Karpas-422 (cell line): ENCODE measurements at regions not wholly inside any gene's neighbourhood (a gene's known extent, or its start where the extent isn't known, plus 50 kb on each side); places are given as distances from the start of the nearest gene placed in this dataset.

Source experiments
- DNase-seq: peaks from one replicate; pipeline ENCODE4 v3.0.0-alpha.2; 2015
- H2AFZ ChIP-seq: fragments of 200-600 bp; sonication (generic); 2 replicates; pipeline ENCODE4 v1.6.1; 2014; ENCODE audit warnings: antibody characterized with exemption, low read length, mixed read lengths
- H3K27ac ChIP-seq: fragments of 200-600 bp; sonication (generic); 2 replicates; pipeline ENCODE4 v1.5.1; 2014; ENCODE audit warnings: mild to moderate bottlenecking, low read length, moderate library complexity
- H3K27me3 ChIP-seq: fragments of 200-600 bp; sonication (generic); 2 replicates; pipeline ENCODE4 v1.6.1; 2014; ENCODE audit warnings: low read length, mixed read lengths
- H3K36me3 ChIP-seq: fragments of 200-600 bp; sonication (generic); 2 replicates; pipeline ENCODE4 v1.6.1; 2014; ENCODE audit warnings: low read length, mixed read lengths; ENCODE audit not compliant: insufficient read depth
- H3K4me1 ChIP-seq: fragments of 200-600 bp; sonication (generic); 2 replicates; pipeline ENCODE4 v1.6.1; 2014; ENCODE audit warnings: mild to moderate bottlenecking, low read length, mixed read lengths
- H3K4me2 ChIP-seq: fragments of 200-600 bp; sonication (generic); 2 replicates; pipeline ENCODE4 v1.6.1; 2014; ENCODE audit warnings: low read length, low read depth, mild to moderate bottlenecking; ENCODE audit not compliant: poor library complexity, severe bottlenecking
- H3K4me3 ChIP-seq: fragments of 200-600 bp; sonication (generic); 2 replicates; pipeline ENCODE4 v1.5.1; 2014; ENCODE audit warnings: mild to moderate bottlenecking, antibody characterized with exemption, low read length, mixed read lengths
- H3K79me2 ChIP-seq: fragments of 200-600 bp; sonication (generic); 2 replicates; pipeline ENCODE4 v1.6.1; 2014; ENCODE audit warnings: mild to moderate bottlenecking, low read length, mixed read lengths
- H3K9ac ChIP-seq: fragments of 200-600 bp; sonication (generic); 2 replicates; pipeline ENCODE4 v1.6.0; 2014; ENCODE audit warnings: low read length
- H3K9me2 ChIP-seq: fragments of 200-600 bp; sonication (generic), shearing (Covaris generic); replicated peaks from 2 replicates; pipeline ENCODE4 v1.6.0; 2014; ENCODE audit warnings: mild to moderate bottlenecking, low read length, moderate library complexity; ENCODE audit not compliant: insufficient read depth
- H3K9me3 ChIP-seq: fragments of 300-700, 200-600 bp; sonication (generic); 2 replicates; pipeline ENCODE4 v1.6.1; 2014; ENCODE audit warnings: low read length, mixed read lengths
- H4K20me1 ChIP-seq: fragments of 200-600 bp; sonication (generic); 2 replicates; pipeline ENCODE4 v1.6.1; 2014; ENCODE audit warnings: mild to moderate bottlenecking, antibody characterized with exemption, low read length, low read depth; ENCODE audit not compliant: insufficient read depth

- no peak for DNase-seq
- no peak overlapping the region for H3K4me3 ChIP-seq
- H3K27me3 ChIP-seq = no peaks in the 10 kb centered on the region
- H4K20me1 ChIP-seq = no peaks in the 10 kb centered on the region
- no peaks in the 10 kb centered on the region for H3K4me1 ChIP-seq
- no peak overlapping the region for H3K4me2 ChIP-seq
- H3K9ac ChIP-seq = no peak overlapping the region
- no peaks in the 10 kb centered on the region for H3K79me2 ChIP-seq
- no peak overlapping the region for H3K27ac ChIP-seq
- H3K36me3 ChIP-seq = no peaks in the 10 kb centered on the region
- H3K9me3 ChIP-seq = no peaks in the 10 kb centered on the region
- no peaks in the 10 kb centered on the region for H3K9me2 ChIP-seq
- no peak overlapping the region for H2AFZ ChIP-seq
Observed at GRCh38 chr5:82487131-82487530, 209.0 kb upstream of the RPS23 start.

- Histone ChIP-seq H3K9me2 (no peaks in the 10 kb centered on the region), H3K27ac (no peak overlapping the region), H2AFZ (no peak overlapping the region), H3K4me1 (no peaks in the 10 kb centered on the region), H4K20me1 (no peaks in the 10 kb centered on the region), H3K4me2 (no peak overlapping the region), H3K36me3 (no peaks in the 10 kb centered on the region), H3K9me3 (no peaks in the 10 kb centered on the region), H3K27me3 (no peaks in the 10 kb centered on the region), H3K9ac (no peak overlapping the region), H3K79me2 (no peaks in the 10 kb centered on the region), H3K4me3 (no peak overlapping the region)
- DNase-seq = no peak
Observed at GRCh38 chr5:82480331-82480730, 202.2 kb upstream of the RPS23 start.

- no peak overlapping the region for H3K4me2 ChIP-seq
- H3K36me3 ChIP-seq = no peaks in the 10 kb centered on the region
- H3K9ac ChIP-seq = no peak overlapping the region
- no peaks in the 10 kb centered on the region for H3K9me2 ChIP-seq
- no peak overlapping the region for H2AFZ ChIP-seq
- no peak for DNase-seq
- no peaks in the 10 kb centered on the region for H3K4me1 ChIP-seq
- H3K79me2 ChIP-seq = no peaks in the 10 kb centered on the region
- H3K27ac ChIP-seq = no peak overlapping the region
- no peaks in the 10 kb centered on the region for H4K20me1 ChIP-seq
- H3K9me3 ChIP-seq = no peaks in the 10 kb centered on the region
- H3K4me3 ChIP-seq = no peak overlapping the region
- no peaks in the 10 kb centered on the region for H3K27me3 ChIP-seq
Observed at GRCh38 chr5:82476155-82476554, 198.0 kb upstream of the RPS23 start.

DNA sequence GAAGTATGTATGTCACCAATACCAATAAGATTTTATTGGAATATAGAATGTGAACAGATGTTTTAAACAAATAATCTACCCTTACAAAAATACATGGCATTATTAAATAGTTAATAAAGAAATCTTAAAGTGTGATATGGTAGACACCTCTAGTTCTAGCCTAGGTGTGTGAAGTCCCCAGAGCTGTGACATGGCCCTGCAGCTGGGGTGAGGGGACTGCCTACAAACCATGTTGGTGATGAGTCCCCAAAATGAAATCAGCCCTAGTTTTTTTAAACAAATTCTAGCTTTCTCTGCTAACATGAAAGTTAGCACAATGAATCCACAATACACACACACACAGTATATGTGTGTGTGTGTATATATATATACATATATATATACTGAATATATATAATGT is 195.1 kb upstream of the RPS23 start:
- H3K27me3 ChIP-seq = no peaks in the 10 kb centered on the region
- H3K9me3 ChIP-seq = no peaks in the 10 kb centered on the region
- H3K4me2 ChIP-seq = no peak overlapping the region
- H3K36me3 ChIP-seq = no peaks in the 10 kb centered on the region
- H3K27ac ChIP-seq = no peak overlapping the region
- H2AFZ ChIP-seq = no peak overlapping the region
- no peaks in the 10 kb centered on the region for H4K20me1 ChIP-seq
- no peaks in the 10 kb centered on the region for H3K9me2 ChIP-seq
- no peaks in the 10 kb centered on the region for H3K4me1 ChIP-seq
- no peaks in the 10 kb centered on the region for H3K79me2 ChIP-seq
- no peak overlapping the region for H3K9ac ChIP-seq
- H3K4me3 ChIP-seq = no peak overlapping the region
- DNase-seq = no peak

DNA sequence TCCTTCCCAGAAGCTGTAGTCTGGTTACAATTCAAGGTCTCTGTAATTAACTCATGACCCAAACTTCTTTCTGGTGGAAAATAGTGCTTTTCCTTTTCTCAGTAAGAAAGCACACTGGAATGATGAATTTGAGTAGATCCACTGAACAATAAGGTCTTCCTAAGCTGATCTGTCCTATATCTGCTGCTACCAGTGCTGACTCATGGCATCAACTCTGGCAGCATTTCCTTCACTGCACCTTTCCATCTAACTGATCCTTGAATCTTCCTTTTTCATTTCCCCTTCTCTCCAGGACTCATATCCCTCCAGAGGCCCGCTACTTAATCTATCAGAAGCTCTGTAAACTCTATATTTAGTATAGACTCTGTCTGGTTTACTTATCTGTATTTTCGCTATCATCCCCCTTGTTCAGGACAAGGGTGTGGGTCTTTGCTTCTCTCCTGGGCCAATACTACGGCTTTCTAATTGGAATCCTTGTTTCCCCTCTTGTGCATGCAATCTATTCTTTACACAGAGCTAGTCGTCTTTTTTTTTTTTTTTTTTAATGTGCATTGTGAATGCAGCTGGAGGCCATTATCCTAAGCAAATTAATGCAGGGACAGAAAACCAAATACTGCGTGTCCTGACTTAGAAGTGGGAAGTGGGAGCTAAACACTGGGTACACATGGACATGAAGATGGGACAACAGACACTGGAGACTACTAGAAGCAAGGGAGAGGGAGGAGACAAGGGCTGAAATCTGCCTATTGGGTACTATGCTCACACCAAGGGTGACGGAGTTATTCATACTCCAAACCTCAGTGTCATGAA is 192.2 kb upstream of the RPS23 start:
- no peaks in the 10 kb centered on the region for H3K9me2 ChIP-seq
- H3K36me3 ChIP-seq = no peaks in the 10 kb centered on the region
- no peak overlapping the region for H3K27ac ChIP-seq
- H3K9ac ChIP-seq = no peak overlapping the region
- no peak overlapping the region for H3K4me2 ChIP-seq
- no peak overlapping the region for H3K4me3 ChIP-seq
- H3K79me2 ChIP-seq = no peaks in the 10 kb centered on the region
- H3K9me3 ChIP-seq = no peaks in the 10 kb centered on the region
- no peaks in the 10 kb centered on the region for H4K20me1 ChIP-seq
- no peak for DNase-seq
- no peak overlapping the region for H2AFZ ChIP-seq
- no peaks in the 10 kb centered on the region for H3K4me1 ChIP-seq
- no peaks in the 10 kb centered on the region for H3K27me3 ChIP-seq

DNA sequence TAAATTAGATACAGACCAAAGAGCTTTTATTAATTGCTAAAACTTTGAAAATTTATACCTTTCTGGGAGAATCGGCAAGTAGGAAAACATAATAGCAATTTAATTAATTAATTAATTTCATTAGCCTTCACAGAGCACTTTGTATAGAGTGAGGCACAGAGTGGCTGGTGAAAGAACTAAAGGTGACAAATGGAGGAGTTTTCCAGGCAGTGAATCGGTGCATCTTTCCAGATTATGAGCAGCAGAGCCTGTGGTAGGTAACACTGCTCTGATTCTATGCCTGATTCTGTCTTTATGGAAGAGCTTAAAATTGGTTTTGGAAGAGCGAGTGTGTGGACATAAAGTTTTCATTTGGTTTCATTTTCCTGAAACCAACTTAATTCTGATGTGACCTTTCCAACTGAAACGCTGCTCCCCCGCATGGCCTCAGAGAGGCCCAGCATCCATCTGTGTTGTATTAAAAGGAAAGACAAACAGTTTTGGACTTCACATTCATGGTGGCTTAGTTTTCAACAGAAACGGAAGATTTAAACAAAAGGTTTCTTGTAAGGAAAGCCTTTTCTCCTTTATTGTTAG is 188.9 kb upstream of the RPS23 start:
- H3K4me3 ChIP-seq = no peak overlapping the region
- H3K9me3 ChIP-seq = no peaks in the 10 kb centered on the region
- H3K4me1 ChIP-seq = no peaks in the 10 kb centered on the region
- no peak overlapping the region for H3K4me2 ChIP-seq
- no peak for DNase-seq
- H3K27me3 ChIP-seq = no peaks in the 10 kb centered on the region
- no peaks in the 10 kb centered on the region for H4K20me1 ChIP-seq
- H3K9me2 ChIP-seq = no peaks in the 10 kb centered on the region
- no peak overlapping the region for H3K9ac ChIP-seq
- H2AFZ ChIP-seq = no peak overlapping the region
- H3K27ac ChIP-seq = no peak overlapping the region
- H3K36me3 ChIP-seq = no peaks in the 10 kb centered on the region
- no peaks in the 10 kb centered on the region for H3K79me2 ChIP-seq

GRCh38 chr5:82465235-82465634 is 187.1 kb upstream of the RPS23 start:
- H3K9me2 ChIP-seq = no peaks in the 10 kb centered on the region
- no peaks in the 10 kb centered on the region for H3K36me3 ChIP-seq
- no peak for DNase-seq
- no peak overlapping the region for H3K4me2 ChIP-seq
- no peak overlapping the region for H3K9ac ChIP-seq
- no peaks in the 10 kb centered on the region for H3K4me1 ChIP-seq
- H3K79me2 ChIP-seq = no peaks in the 10 kb centered on the region
- H3K27me3 ChIP-seq = no peaks in the 10 kb centered on the region
- no peak overlapping the region for H2AFZ ChIP-seq
- H4K20me1 ChIP-seq = no peaks in the 10 kb centered on the region
- no peaks in the 10 kb centered on the region for H3K9me3 ChIP-seq
- H3K27ac ChIP-seq = no peak overlapping the region
- H3K4me3 ChIP-seq = no peak overlapping the region

DNA sequence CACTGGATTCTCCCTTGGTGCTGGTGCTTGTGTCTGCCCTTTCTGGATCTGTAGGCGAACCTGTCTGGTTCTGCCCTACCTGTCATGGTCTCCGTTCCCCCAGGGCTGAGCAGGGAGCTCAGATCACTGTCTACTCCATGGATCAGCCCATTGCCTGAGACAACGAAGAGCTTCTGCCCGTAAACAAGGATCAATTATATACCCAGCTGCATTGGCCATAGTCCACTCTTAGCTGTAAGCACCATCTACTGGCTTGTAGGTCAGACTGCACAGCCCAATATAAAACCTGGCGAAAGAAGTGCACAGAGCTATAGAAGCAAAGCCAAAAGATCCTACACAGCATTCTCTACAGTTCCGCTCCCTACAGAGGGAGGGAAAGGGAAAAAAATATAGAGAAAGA is 181.5 kb upstream of the RPS23 start:
- Histone ChIP-seq H3K36me3 (no peaks in the 10 kb centered on the region), H2AFZ (no peak overlapping the region), H3K27ac (no peak overlapping the region), H3K4me1 (no peaks in the 10 kb centered on the region), H3K9me2 (no peaks in the 10 kb centered on the region), H3K79me2 (no peaks in the 10 kb centered on the region), H3K4me2 (no peak overlapping the region), H4K20me1 (no peaks in the 10 kb centered on the region), H3K27me3 (no peaks in the 10 kb centered on the region), H3K4me3 (no peak overlapping the region), H3K9me3 (no peaks in the 10 kb centered on the region), H3K9ac (no peak overlapping the region)
- no peak for DNase-seq
